ENCODE measurements at regions not wholly inside any gene's neighbourhood (a gene's known extent, or its start where the extent isn't known, plus 50 kb on each side); places are given as distances from the start of the nearest gene placed in this dataset.

GRCh38 chr9:13993632-13994185 lies 320.2 kb downstream of the NFIB start:
- Histone ChIP-seq H3K27me3 (no peaks in the 10 kb centered on the region), H3K4me3 (no peak overlapping the region), H3K4me1 (no peaks in the 10 kb centered on the region), H3K27ac (peak overlapping the region; percentile 3), H3K9me3 (no peaks in the 10 kb centered on the region), H3K36me3 (no peaks in the 10 kb centered on the region)
- DNase-seq (ENCODE audit: extremely low spot score in 2 of 2), result no peak
- intact Hi-C loops (cut with DNase I), result no loop called here
- TF ChIP-seq POLR2AphosphoS5 (IDR thresholded peaks at IDR 0.05; ENCODE audit: insufficient read depth in 1 of 2, low read depth in 1 of 2) (no peak), CTCF (IDR thresholded peaks at IDR 0.05) (no peak), POLR2A (IDR thresholded peaks at IDR 0.05) (no peak)

DNA sequence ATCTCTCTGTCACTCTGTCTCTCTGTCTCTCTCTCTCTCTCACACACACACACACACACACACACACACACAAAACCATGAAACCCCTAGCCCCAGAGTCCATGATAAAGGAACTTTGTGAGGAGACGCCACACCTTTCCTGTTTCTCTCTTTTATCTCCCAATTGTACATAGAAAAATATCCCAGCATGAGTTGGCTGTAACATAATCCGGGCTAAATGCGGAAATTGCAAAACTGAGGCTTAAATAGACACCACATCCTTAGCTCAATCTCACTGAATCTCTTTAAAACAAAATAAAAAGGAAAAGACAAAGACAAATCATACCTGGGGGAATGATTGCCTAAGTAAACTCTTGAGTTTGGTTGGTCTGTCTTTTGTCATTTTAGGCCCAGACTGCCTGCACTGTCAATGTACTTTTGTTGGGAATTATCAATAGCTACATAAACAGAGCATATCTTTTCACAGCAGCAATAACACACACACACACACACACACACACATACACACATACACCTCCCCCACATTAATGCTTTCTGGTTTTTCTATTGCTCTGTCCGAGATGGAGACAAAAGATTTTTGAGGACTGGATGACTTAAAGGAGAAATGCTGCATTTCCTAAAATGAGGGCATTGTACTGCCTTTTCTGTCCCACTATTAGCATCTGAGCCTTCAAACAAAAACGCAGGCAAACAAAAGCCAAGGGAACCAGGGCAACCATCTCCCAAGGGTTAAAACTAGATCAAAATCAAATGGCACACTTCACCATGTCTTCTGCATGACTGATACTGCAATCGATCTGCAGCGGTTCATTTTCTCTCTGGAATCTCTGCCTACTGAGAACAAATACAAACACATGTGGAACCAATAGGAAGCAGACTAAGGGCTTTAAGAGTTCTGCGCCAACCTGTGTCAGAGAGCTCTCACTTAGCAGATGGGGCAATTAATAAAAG lies 321.5 kb downstream of the NFIB start:
- TF ChIP-seq CTCF (IDR thresholded peaks at IDR 0.05) (no peak), POLR2AphosphoS5 (IDR thresholded peaks at IDR 0.05; ENCODE audit: insufficient read depth in 1 of 2, low read depth in 1 of 2) (no peak), POLR2A (IDR thresholded peaks at IDR 0.05) (no peak)
- Histone ChIP-seq H3K4me3 (no peak overlapping the region), H3K9me3 (no peaks in the 10 kb centered on the region), H3K27me3 (no peaks in the 10 kb centered on the region), H3K4me1 (no peaks in the 10 kb centered on the region), H3K36me3 (no peaks in the 10 kb centered on the region), H3K27ac (no peak overlapping the region)
- DNase-seq (ENCODE audit: extremely low spot score in 2 of 2), result no peak
- intact Hi-C loops (cut with DNase I), result no loop called here

DNA sequence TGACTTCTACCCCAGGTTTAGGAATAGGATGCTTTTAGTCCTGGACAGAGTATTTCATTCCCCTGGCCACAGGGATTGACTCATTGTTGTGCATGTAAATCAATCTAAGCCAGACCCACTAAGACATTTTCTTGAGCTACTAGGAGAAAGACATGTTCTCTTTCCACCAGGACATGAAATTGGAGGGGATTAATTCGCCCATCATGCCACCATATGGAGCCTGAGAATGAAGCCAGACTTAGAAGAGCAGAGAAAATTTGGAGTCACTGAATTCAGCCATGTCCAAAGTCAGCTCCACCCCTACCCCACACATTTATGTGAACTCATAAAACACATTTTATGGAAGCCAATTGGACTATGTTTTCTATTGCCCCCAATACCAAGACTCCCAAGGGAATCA lies 322.5 kb downstream of the NFIB start:
- Histone ChIP-seq H3K27me3 (no peaks in the 10 kb centered on the region), H3K27ac (no peak overlapping the region), H3K4me3 (no peak overlapping the region), H3K9me3 (no peaks in the 10 kb centered on the region), H3K4me1 (no peaks in the 10 kb centered on the region), H3K36me3 (no peaks in the 10 kb centered on the region)
- no peak for DNase-seq (ENCODE audit: extremely low spot score in 2 of 2)
- intact Hi-C loops (cut with DNase I), result no loop called here
- TF ChIP-seq CTCF (IDR thresholded peaks at IDR 0.05), result no peak
- no peak for TF ChIP-seq POLR2AphosphoS5 (IDR thresholded peaks at IDR 0.05; ENCODE audit: insufficient read depth in 1 of 2, low read depth in 1 of 2)
- TF ChIP-seq POLR2A (IDR thresholded peaks at IDR 0.05), result no peak

GRCh38 chr9:13990994-13991393 lies 322.9 kb downstream of the NFIB start:
- Histone ChIP-seq H3K9me3 (no peaks in the 10 kb centered on the region), H3K4me3 (no peak overlapping the region), H3K36me3 (no peaks in the 10 kb centered on the region), H3K27ac (no peak overlapping the region), H3K27me3 (no peaks in the 10 kb centered on the region), H3K4me1 (no peaks in the 10 kb centered on the region)
- intact Hi-C loops (cut with DNase I), result no loop called here
- no peak for DNase-seq (ENCODE audit: extremely low spot score in 2 of 2)
- TF ChIP-seq POLR2AphosphoS5 (IDR thresholded peaks at IDR 0.05; ENCODE audit: insufficient read depth in 1 of 2, low read depth in 1 of 2) (no peak), CTCF (IDR thresholded peaks at IDR 0.05) (no peak), POLR2A (IDR thresholded peaks at IDR 0.05) (no peak)

GRCh38 chr9:13990331-13990730 lies 323.6 kb downstream of the NFIB start:
- Histone ChIP-seq H3K27me3 (no peaks in the 10 kb centered on the region), H3K36me3 (no peaks in the 10 kb centered on the region), H3K4me1 (no peaks in the 10 kb centered on the region), H3K4me3 (no peak overlapping the region), H3K9me3 (no peaks in the 10 kb centered on the region), H3K27ac (no peak overlapping the region)
- no peak for TF ChIP-seq CTCF (IDR thresholded peaks at IDR 0.05)
- TF ChIP-seq POLR2AphosphoS5 (IDR thresholded peaks at IDR 0.05; ENCODE audit: insufficient read depth in 1 of 2, low read depth in 1 of 2), result no peak
- no peak for TF ChIP-seq POLR2A (IDR thresholded peaks at IDR 0.05)
- intact Hi-C loops (cut with DNase I), result no loop called here
- DNase-seq (ENCODE audit: extremely low spot score in 2 of 2), result no peak

Data from vagina (tissue), 2 donors.